ENCODE measurements at regions not wholly inside any gene's neighbourhood (a gene's known extent, or its start where the extent isn't known, plus 50 kb on each side); places are given as distances from the start of the nearest gene placed in this dataset.

DNA sequence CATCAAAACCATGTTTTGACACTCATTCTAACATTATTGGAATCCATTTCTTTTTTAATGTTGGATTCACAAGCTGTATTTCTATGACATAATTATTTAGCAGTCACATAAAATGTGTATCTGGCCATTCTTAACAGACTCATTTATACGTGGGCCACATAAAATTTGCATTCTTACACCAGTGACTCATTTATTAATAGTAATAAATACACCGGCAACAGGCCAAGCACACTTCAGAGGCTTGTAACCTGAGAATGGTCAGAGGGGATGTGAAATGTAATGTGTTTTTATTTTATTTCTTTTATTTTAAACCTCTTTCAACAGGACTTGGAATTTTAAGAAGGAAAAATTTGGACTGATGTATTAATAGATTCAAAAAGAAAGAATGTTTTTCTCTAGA is 384.9 kb upstream of the RARB start:
- TF ChIP-seq, protein P1, sequence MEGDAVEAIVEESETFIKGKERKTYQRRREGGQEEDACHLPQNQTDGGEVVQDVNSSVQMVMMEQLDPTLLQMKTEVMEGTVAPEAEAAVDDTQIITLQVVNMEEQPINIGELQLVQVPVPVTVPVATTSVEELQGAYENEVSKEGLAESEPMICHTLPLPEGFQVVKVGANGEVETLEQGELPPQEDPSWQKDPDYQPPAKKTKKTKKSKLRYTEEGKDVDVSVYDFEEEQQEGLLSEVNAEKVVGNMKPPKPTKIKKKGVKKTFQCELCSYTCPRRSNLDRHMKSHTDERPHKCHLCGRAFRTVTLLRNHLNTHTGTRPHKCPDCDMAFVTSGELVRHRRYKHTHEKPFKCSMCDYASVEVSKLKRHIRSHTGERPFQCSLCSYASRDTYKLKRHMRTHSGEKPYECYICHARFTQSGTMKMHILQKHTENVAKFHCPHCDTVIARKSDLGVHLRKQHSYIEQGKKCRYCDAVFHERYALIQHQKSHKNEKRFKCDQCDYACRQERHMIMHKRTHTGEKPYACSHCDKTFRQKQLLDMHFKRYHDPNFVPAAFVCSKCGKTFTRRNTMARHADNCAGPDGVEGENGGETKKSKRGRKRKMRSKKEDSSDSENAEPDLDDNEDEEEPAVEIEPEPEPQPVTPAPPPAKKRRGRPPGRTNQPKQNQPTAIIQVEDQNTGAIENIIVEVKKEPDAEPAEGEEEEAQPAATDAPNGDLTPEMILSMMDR (IDR thresholded peaks at IDR 0.05; ENCODE audit: low read length) = no peak
- TF ChIP-seq EZH2 (optimal IDR thresholded peaks at IDR 0.05; ENCODE audit: low read depth, low read length) (no peak), EZH2phosphoT487 (IDR thresholded peaks at IDR 0.05; ENCODE audit: low read length) (no peak)
